AG04449 (cell line): ENCODE measurements at regions not wholly inside any gene's neighbourhood (a gene's known extent, or its start where the extent isn't known, plus 50 kb on each side); places are given as distances from the start of the nearest gene placed in this dataset.

Source experiments
- CTCF ChIA-PET: fragments of 350-600 bp; formaldehyde crosslinking; extraction: SDS; loops from one replicate; lab custom pipeline; 2021; ENCODE audit warnings: antibody characterized with exemption; lab: Yijun Ruan, JAX
- POLR2A ChIA-PET: fragments of 400-600, 350-600 bp; formaldehyde crosslinking; extraction: SDS; loops from one replicate; lab custom pipeline; 2020; ENCODE audit warnings: antibody characterized with exemption, inconsistent platforms; lab: Yijun Ruan, JAX
- DNase-seq: peaks from one replicate; pipeline ENCODE4 v3.0.0-alpha.2; 2010; ENCODE audit warnings: low read depth, low spot score
- H3K4me3 ChIP-seq: 2 replicates; pipeline ENCODE4 v1.5.1; 2011; ENCODE audit warnings: low read depth, mild to moderate bottlenecking, control low read depth, low read length
- CTCF ChIP-seq: IDR thresholded peaks from one replicate; pipeline ENCODE4 v1.5.1; 2011; ENCODE audit warnings: mild to moderate bottlenecking, moderate library complexity, low read length, control low read depth, inconsistent platforms; ENCODE audit not compliant: insufficient read depth; ENCODE audit errors: missing control alignments

- ChIA-PET CTCF (no interaction called here), POLR2A (no interaction called here)
- H3K4me3 ChIP-seq: no peak overlapping the region
- no peak for DNase-seq
- no peak for TF ChIP-seq CTCF
These were observed 444.4 kb downstream of the GATA3 start for GRCh38 chr10:8498881-8499280.

DNA sequence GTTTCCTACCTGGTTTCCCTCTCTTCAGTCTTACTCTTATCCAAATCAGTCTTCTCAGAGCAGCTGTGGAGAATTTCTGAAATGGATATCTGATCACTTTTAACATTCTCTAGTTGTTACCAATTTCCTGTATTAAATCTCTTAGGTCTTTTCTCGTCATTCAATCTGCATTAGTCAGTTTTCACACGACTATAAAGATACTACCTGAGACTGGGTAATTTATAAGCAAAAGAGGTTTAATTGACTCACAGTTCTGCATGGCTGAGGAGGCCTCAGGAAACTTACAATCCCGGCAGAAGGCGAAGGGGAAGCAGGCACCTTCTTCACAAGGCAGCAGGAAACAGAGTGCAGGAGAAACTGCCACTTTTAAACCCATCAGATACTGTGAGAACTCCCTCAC lies 444.8 kb downstream of the GATA3 start:
- ChIA-PET CTCF (no interaction called here), POLR2A (no interaction called here)
- no peak overlapping the region for H3K4me3 ChIP-seq
- TF ChIP-seq CTCF: no peak
- DNase-seq: no peak

- DNase-seq: no peak
- TF ChIP-seq CTCF: no peak
- no peak overlapping the region for H3K4me3 ChIP-seq
- ChIA-PET CTCF (no interaction called here), POLR2A (no interaction called here)
These were observed 445.4 kb downstream of the GATA3 start for GRCh38 chr10:8499752-8500390.

DNA sequence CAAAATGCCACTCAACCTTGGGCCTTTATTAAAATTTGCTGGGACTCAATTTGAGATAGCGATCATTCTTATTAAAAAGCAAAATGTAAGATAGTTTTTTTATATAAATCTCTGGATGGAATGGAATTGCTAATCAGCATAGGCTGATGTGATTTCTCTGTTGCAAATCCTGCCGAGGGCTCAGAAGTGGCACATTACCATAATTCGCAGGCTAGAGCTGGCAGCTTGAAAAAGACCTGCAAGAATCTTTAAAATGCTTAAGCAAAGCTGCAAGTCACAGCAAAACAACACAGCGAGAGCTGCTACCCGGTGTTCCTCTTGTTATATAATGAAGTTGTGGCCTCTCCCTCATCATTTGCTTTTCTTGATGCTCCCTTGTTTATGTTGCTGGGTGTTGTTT lies 448.1 kb downstream of the GATA3 start:
- ChIA-PET POLR2A (no interaction called here), CTCF (no interaction called here)
- TF ChIP-seq CTCF: no peak
- H3K4me3 ChIP-seq: no peak overlapping the region
- no peak for DNase-seq

- POLR2A ChIA-PET: no interaction called here
- H3K4me3 ChIP-seq: no peak overlapping the region
- DNase-seq: no peak
- CTCF ChIA-PET: no interaction called here
- TF ChIP-seq CTCF: no peak
These were observed 450.0 kb downstream of the GATA3 start for GRCh38 chr10:8504499-8504898.

DNA sequence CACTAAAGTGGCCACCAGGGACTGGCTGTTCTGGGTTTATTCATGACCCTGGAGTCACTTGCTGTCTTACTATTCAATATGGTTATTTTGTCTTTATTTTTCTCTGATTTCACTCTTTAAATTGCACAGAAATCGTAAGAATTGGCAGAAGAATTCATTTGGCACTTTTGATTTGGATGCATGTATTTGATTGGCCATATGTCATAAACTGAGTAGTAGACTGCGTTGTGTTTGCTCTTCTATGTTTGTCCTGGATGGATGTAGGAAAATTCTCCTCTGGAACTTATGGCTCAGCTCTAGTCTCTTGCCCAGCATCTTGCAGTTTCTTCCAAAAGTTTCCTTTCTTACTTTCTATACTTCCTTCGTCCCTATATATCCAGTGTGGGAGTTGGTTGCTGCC lies 452.7 kb downstream of the GATA3 start:
- DNase-seq: no peak
- no peak overlapping the region for H3K4me3 ChIP-seq
- POLR2A ChIA-PET: no interaction called here
- CTCF ChIA-PET: no interaction called here
- no peak for TF ChIP-seq CTCF
